HEK293T (cell line): ENCODE measurements at regions not wholly inside any gene's neighbourhood (a gene's known extent, or its start where the extent isn't known, plus 50 kb on each side); places are given as distances from the start of the nearest gene placed in this dataset.
A peak's percentile ranks its signal among the peaks of the same experiment; 100 is the strongest.

Source experiments
- CTCF ChIA-PET: fragments of 350-600 bp; formaldehyde crosslinking; extraction: SDS; loops from one replicate; lab custom pipeline; 2021; ENCODE audit warnings: antibody characterized with exemption, inconsistent platforms; lab: Yijun Ruan, JAX
- POLR2A ChIA-PET: fragments of 350-600 bp; formaldehyde crosslinking; extraction: SDS; loops from one replicate; lab custom pipeline; 2020; ENCODE audit warnings: antibody characterized with exemption, inconsistent platforms; lab: Yijun Ruan, JAX
- DNase-seq: peaks from one replicate; pipeline ENCODE4 v3.0.0; 2012; ENCODE audit warnings: mixed read lengths; ENCODE audit errors: extremely low spot score
- ARNT ChIP-seq: fragments of 450-650 bp; IDR thresholded peaks from 2 replicates; pipeline ENCODE4 v1.6.1; 2017; ENCODE audit warnings: mild to moderate bottlenecking
- BHLHE40 ChIP-seq: fragments of 450-650 bp; IDR thresholded peaks from 2 replicates; pipeline ENCODE4 v1.6.1; 2016; ENCODE audit warnings: mild to moderate bottlenecking, moderate library complexity, borderline replicate concordance
- CTBP1 ChIP-seq: fragments of 450-650 bp; IDR thresholded peaks from 2 replicates; pipeline ENCODE4 v1.6.1; 2016; ENCODE audit warnings: borderline replicate concordance
- ELF4 ChIP-seq: fragments of 450-650 bp; IDR thresholded peaks from 2 replicates; pipeline ENCODE4 v1.6.1; 2017; ENCODE audit warnings: antibody characterized with exemption
- FOXA1 ChIP-seq: fragments of 450-650 bp; IDR thresholded peaks from 2 replicates; pipeline ENCODE4 v1.6.1; 2016; ENCODE audit warnings: mild to moderate bottlenecking
- FOXK2 ChIP-seq: fragments of 450-650 bp; IDR thresholded peaks from 2 replicates; pipeline ENCODE4 v1.6.1; 2016; ENCODE audit warnings: mild to moderate bottlenecking
- FOXM1 ChIP-seq: fragments of 450-650 bp; IDR thresholded peaks from 2 replicates; pipeline ENCODE4 v1.6.1; 2017; ENCODE audit warnings: mild to moderate bottlenecking, borderline replicate concordance
- HDGF ChIP-seq: fragments of 450-650 bp; IDR thresholded peaks from 2 replicates; pipeline ENCODE4 v1.6.1; 2017; ENCODE audit warnings: antibody characterized with exemption, borderline replicate concordance
- L3MBTL2 ChIP-seq: fragments of 450-650 bp; conservative IDR thresholded peaks from 2 replicates; pipeline ENCODE4 v1.6.1; 2016; ENCODE audit warnings: mild to moderate bottlenecking
- LEF1 ChIP-seq: fragments of 450-650 bp; IDR thresholded peaks from 2 replicates; pipeline ENCODE4 v1.6.1; 2017; ENCODE audit warnings: mild to moderate bottlenecking, borderline replicate concordance
- NFRKB ChIP-seq: fragments of 450-650 bp; IDR thresholded peaks from 2 replicates; pipeline ENCODE4 v1.6.1; 2016; ENCODE audit warnings: mild to moderate bottlenecking, moderate library complexity
- PKNOX1 ChIP-seq: fragments of 450-650 bp; IDR thresholded peaks from 2 replicates; pipeline ENCODE4 v1.6.1; 2016
- SP1 ChIP-seq: fragments of 450-650 bp; IDR thresholded peaks from 2 replicates; pipeline ENCODE4 v1.6.1; 2017
- SUZ12 ChIP-seq: fragments of 450-650 bp; IDR thresholded peaks from 2 replicates; pipeline ENCODE4 v1.6.1; 2016; ENCODE audit warnings: mild to moderate bottlenecking
- TARDBP ChIP-seq: fragments of 450-650 bp; IDR thresholded peaks from 2 replicates; pipeline ENCODE4 v1.6.1; 2016
- ZNF384 ChIP-seq: fragments of 450-650 bp; IDR thresholded peaks from 2 replicates; pipeline ENCODE4 v1.6.1; 2016

DNA sequence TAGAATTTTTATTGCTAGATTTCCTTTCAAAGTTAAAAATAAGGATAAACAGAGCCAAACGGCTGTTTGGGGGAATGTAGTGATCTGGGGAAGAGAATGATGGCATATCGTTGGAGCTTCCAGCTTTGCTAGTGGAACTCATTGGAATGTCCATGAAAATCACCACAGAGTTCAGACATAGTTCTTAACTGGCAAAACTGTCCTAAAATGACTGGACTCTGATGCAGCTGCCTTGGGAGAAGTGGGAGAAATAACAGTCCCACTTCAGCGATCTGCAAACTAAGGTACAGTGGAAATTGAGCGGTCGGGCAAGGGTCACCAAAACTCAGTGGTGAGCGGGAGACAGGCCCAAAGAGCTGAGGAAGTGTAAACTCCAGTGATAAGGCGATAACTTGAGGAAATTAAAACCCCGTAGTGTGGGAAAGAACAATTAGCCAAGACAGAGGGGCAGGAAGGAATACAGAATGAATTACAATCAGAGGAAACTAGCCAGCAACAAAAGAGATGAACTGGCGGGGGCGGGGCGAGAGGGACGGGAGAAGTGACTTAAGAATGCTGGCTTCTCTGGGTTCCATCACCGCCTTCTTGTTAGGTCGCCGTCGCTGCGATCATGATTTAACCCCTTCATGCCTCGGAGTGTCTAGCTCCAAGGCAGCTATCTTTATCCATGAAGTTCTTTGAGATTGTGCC is 89.8 kb upstream of the ARHGAP29 start:
- DNase-seq: peak; percentile 45
- ChIA-PET CTCF (interaction anchor here (1.2 to 2.8 kb wide), 3 partner anchors 9 to 287 kb away, joined by 4 to 9 read pairs (median 8); no protein-coding TSS in a partner anchor), POLR2A (interaction anchor here (0.6 to 1.9 kb wide), 2 partner anchors 34 to 80 kb away, joined by 3 to 6 read pairs; no protein-coding TSS in a partner anchor)
- TF ChIP-seq BHLHE40: no peak
- no peak for TF ChIP-seq TARDBP
- no peak for TF ChIP-seq LEF1
- no peak for TF ChIP-seq ELF4
- no peak for TF ChIP-seq FOXM1
- no peak for TF ChIP-seq CTBP1
- no peak for TF ChIP-seq FOXA1
- no peak for TF ChIP-seq NFRKB

- POLR2A ChIA-PET: interaction anchor here (1.9 kb wide), 1 partner anchor 79 kb away, joined by 6 read pairs; no protein-coding TSS in a partner anchor
- CTCF ChIA-PET: interaction anchor here (1.2 to 2.8 kb wide), 4 partner anchors 9 to 287 kb away, joined by 4 to 9 read pairs (median 6); no protein-coding TSS in a partner anchor
- DNase-seq: peak; percentile 30
- TF ChIP-seq HDGF: no peak
- no peak for TF ChIP-seq ARNT
- TF ChIP-seq PKNOX1: no peak
- TF ChIP-seq BHLHE40: no peak
- no peak for TF ChIP-seq FOXK2
- no peak for TF ChIP-seq SP1
- TF ChIP-seq ZNF384: no peak
These were observed 88.9 kb upstream of the ARHGAP29 start for GRCh38 chr1:94326329-94326728.

GRCh38 chr1:94325377-94326302 is 88.3 kb upstream of the ARHGAP29 start:
- TF ChIP-seq CTBP1 (no peak), NFRKB (no peak), HDGF (no peak)
- no peak for DNase-seq
- ChIA-PET POLR2A (interaction anchor here (1.0 kb wide), 1 partner anchor 78 kb away, joined by 4 read pairs; no protein-coding TSS in a partner anchor), CTCF (interaction anchor here (1.0 to 2.8 kb wide), 5 partner anchors 10 to 286 kb away, joined by 3 to 9 read pairs (median 5); no protein-coding TSS in a partner anchor)

GRCh38 chr1:94324178-94324544 is 86.8 kb upstream of the ARHGAP29 start:
- TF ChIP-seq ARNT (no peak), L3MBTL2 (no peak), PKNOX1 (no peak), SUZ12 (no peak), FOXM1 (no peak), TARDBP (no peak), FOXA1 (no peak), ZNF384 (no peak)
- DNase-seq: no peak
- ChIA-PET CTCF (interaction anchor here (1.4 kb wide), 1 partner anchor 11 kb away, joined by 3 read pairs; no protein-coding TSS in a partner anchor), POLR2A (no interaction called here)

DNA sequence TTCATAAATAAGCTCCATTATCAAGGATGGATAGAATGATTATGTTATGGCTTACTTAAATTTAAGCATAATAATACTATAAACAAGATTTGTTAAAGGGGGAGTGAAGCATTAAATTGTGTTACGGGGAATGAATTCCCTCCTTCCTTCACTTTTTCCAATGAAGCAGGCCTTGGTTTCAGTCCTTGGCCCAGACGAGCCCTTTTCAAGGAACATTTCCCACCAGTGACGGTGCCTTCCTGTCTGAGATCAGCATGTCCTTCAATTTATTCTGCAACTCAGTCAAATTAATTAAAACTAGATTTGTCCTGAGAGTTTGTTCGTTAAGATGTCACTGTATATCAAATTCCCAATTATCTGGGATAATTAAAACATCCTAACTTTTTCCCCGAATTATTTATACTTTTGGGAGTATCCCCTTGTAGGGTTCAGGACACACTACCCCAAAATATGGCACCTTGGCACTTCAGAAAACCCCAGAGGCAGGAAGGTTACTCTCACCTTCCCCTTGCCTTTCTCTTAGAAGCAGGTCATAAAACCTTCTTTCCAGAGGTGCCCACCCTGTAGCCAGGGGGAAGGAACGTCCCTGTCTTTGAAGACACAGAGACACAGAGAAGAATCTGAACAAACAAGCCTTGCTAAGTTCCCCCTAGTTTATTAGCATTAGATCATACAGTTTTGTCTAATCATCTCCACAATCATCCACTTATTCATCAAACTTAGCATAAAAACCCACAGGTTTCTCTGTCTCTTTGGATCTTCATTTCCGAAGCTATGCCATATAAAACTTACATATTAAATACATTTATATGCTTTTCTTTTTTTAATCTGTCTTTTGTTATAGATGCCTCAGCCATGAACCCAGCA is 86.2 kb upstream of the ARHGAP29 start:
- no peak for DNase-seq
- POLR2A ChIA-PET: no interaction called here
- CTCF ChIA-PET: interaction anchor here (1.4 kb wide), 1 partner anchor 284 kb away, joined by 4 read pairs; no protein-coding TSS in a partner anchor
- TF ChIP-seq FOXM1 (no peak), CTBP1 (no peak), SP1 (no peak), NFRKB (no peak), PKNOX1 (no peak), LEF1 (no peak), TARDBP (no peak), L3MBTL2 (no peak), FOXA1 (no peak), ELF4 (no peak), FOXK2 (no peak), BHLHE40 (no peak), HDGF (no peak), ZNF384 (no peak)

- TF ChIP-seq NFRKB (no peak), LEF1 (no peak), ZNF384 (no peak), CTBP1 (no peak), FOXM1 (no peak), FOXK2 (no peak), ARNT (no peak), L3MBTL2 (no peak), SUZ12 (no peak), FOXA1 (no peak), HDGF (no peak), ELF4 (no peak), TARDBP (no peak), SP1 (no peak), BHLHE40 (no peak)
- CTCF ChIA-PET: interaction anchor here (1.4 to 1.6 kb wide), 2 partner anchors 13 to 283 kb away, joined by 4 read pairs; no protein-coding TSS in a partner anchor
- no peak for DNase-seq
- POLR2A ChIA-PET: no interaction called here
These were observed 85.3 kb upstream of the ARHGAP29 start for GRCh38 chr1:94322696-94323095.
